K562 (cell line): ENCODE measurements at regions not wholly inside any gene's neighbourhood (a gene's known extent, or its start where the extent isn't known, plus 50 kb on each side); places are given as distances from the start of the nearest gene placed in this dataset.

Experiments
- ASH1L ChIP-seq: fragments of 450-650 bp; IDR thresholded peaks from 2 replicates; pipeline ENCODE4 v1.6.1; 2018; ENCODE audit warnings: borderline replicate concordance, mild to moderate bottlenecking, low read depth; ENCODE audit not compliant: partially characterized antibody
- BRF1 ChIP-seq: IDR thresholded peaks from 3 replicates; pipeline ENCODE4 v1.6.1; 2011; ENCODE audit warnings: borderline replicate concordance, mild to moderate bottlenecking; ENCODE audit not compliant: insufficient read length; ENCODE audit errors: extremely low read depth
- CCAR2 ChIP-seq: fragments of 200-400 bp; formaldehyde crosslinking; IDR thresholded peaks from 2 replicates; pipeline ENCODE4 v1.6.1; 2017; ENCODE audit warnings: mild to moderate bottlenecking, low read depth, low read length
- CXXC5 ChIP-seq: fragments of 250-450 bp; sonication (Bioruptor Pico); IDR thresholded peaks from 2 replicates; pipeline ENCODE4 v1.8.0; 2022; ENCODE audit warnings: inconsistent platforms, mild to moderate bottlenecking, moderate library complexity
- GTF2E2 ChIP-seq: fragments of 200-800 bp; sonication (Bioruptor generic); IDR thresholded peaks from 2 replicates; pipeline ENCODE4 v1.6.1; 2016; ENCODE audit warnings: missing genetic modification characterization, missing compliant biosample characterization
- ILK ChIP-seq: fragments of 450-650 bp; IDR thresholded peaks from 2 replicates; pipeline ENCODE4 v1.6.1; 2016; ENCODE audit warnings: missing genetic modification characterization, low read depth, mild to moderate bottlenecking, missing compliant biosample characterization, moderate library complexity, borderline replicate concordance
- MEIS2 ChIP-seq: fragments of 450-650 bp; IDR thresholded peaks from 2 replicates; pipeline ENCODE4 v1.6.1; 2014; ENCODE audit warnings: mild to moderate bottlenecking; ENCODE audit not compliant: partially characterized antibody
- NCOA2 ChIP-seq, 2 experiments: fragments of 450-650 bp; IDR thresholded peaks; 2 replicates each; pipeline ENCODE4 v1.6.1; 2018; ENCODE audit warnings: mild to moderate bottlenecking in 2 of 2, moderate library complexity in 1 of 2; ENCODE audit not compliant: partially characterized antibody in 2 of 2
- PKNOX1 ChIP-seq: fragments of 450-650 bp; IDR thresholded peaks from 2 replicates; pipeline ENCODE4 v1.6.1; 2016
- PML ChIP-seq: IDR thresholded peaks from 2 replicates; pipeline ENCODE4 v1.6.1; 2012; ENCODE audit warnings: low read length, inconsistent platforms
- PRPF4 ChIP-seq: fragments of 200-400 bp; formaldehyde crosslinking; IDR thresholded peaks from one replicate; pipeline ENCODE4 v1.6.1; 2017; ENCODE audit warnings: low read length, low read depth, mild to moderate bottlenecking; ENCODE audit not compliant: insufficient read depth, poor library complexity, severe bottlenecking
- PTTG1 ChIP-seq: fragments of 450-650 bp; IDR thresholded peaks from 2 replicates; pipeline ENCODE4 v1.6.1; 2016; ENCODE audit warnings: low read depth, mild to moderate bottlenecking, missing genetic modification characterization, missing compliant biosample characterization
- SREBF2 ChIP-seq: sonication (generic); formaldehyde crosslinking; IDR thresholded peaks from 2 replicates; pipeline ENCODE4 v1.4.0; 2020; ENCODE audit warnings: mild to moderate bottlenecking, missing genetic modification reagents
- SRSF3 ChIP-seq: fragments of 200-400 bp; formaldehyde crosslinking; IDR thresholded peaks from 2 replicates; pipeline ENCODE4 v1.6.1; 2016; ENCODE audit warnings: mild to moderate bottlenecking, low read length, moderate library complexity; ENCODE audit not compliant: insufficient read depth
- SRSF9 ChIP-seq: fragments of 200-400 bp; formaldehyde crosslinking; IDR thresholded peaks from 2 replicates; pipeline ENCODE4 v1.6.1; 2017; ENCODE audit warnings: low read depth, low read length, borderline replicate concordance
- TGIF2 ChIP-seq: sonication (generic); formaldehyde crosslinking; IDR thresholded peaks from 2 replicates; pipeline ENCODE4 v1.8.1; 2022; ENCODE audit warnings: mild to moderate bottlenecking, missing genetic modification reagents, moderate library complexity
- TRIM28 ChIP-seq: fragments of 450-650 bp; IDR thresholded peaks from 2 replicates; pipeline ENCODE4 v1.6.1; 2017
- U2AF1 ChIP-seq: fragments of 200-400 bp; formaldehyde crosslinking; optimal IDR thresholded peaks from 2 replicates; pipeline ENCODE3; 2017; ENCODE audit warnings: mild to moderate bottlenecking, low read depth, low read length, moderate library complexity
- ZEB2 ChIP-seq: fragments of 450-650 bp; IDR thresholded peaks from 2 replicates; pipeline ENCODE4 v1.6.1; 2016
- ZFP36 ChIP-seq: fragments of 150-350 bp; IDR thresholded peaks from 2 replicates; pipeline ENCODE4 v1.6.1; 2018; ENCODE audit warnings: low read length, low read depth; ENCODE audit not compliant: partially characterized antibody
- ZNF146 ChIP-seq: IDR thresholded peaks from one replicate; pipeline ENCODE4 v1.6.1; 2018; ENCODE audit warnings: missing compliant biosample characterization; ENCODE audit not compliant: unreplicated experiment
- ZNF740 ChIP-seq, 3 experiments: fragments of 200-800 bp in 1 of 3; sonication (Bioruptor generic) in 1 of 3; sonication (generic) in 1 of 3; formaldehyde crosslinking in 1 of 3; IDR thresholded peaks; 2 replicates each; pipeline versions ENCODE4 v1.6.1 to v1.8.0; 2016 to 2022; ENCODE audit warnings: mild to moderate bottlenecking in 2 of 3, missing compliant biosample characterization in 2 of 3, missing genetic modification characterization in 2 of 3, missing genetic modification reagents in 1 of 3
- TF ChIP-seq, protein P1 (sequence below): fragments of 450-650 bp; IDR thresholded peaks from 2 replicates; pipeline ENCODE4 v1.7.0; 2016; ENCODE audit warnings: borderline replicate concordance

DNA sequence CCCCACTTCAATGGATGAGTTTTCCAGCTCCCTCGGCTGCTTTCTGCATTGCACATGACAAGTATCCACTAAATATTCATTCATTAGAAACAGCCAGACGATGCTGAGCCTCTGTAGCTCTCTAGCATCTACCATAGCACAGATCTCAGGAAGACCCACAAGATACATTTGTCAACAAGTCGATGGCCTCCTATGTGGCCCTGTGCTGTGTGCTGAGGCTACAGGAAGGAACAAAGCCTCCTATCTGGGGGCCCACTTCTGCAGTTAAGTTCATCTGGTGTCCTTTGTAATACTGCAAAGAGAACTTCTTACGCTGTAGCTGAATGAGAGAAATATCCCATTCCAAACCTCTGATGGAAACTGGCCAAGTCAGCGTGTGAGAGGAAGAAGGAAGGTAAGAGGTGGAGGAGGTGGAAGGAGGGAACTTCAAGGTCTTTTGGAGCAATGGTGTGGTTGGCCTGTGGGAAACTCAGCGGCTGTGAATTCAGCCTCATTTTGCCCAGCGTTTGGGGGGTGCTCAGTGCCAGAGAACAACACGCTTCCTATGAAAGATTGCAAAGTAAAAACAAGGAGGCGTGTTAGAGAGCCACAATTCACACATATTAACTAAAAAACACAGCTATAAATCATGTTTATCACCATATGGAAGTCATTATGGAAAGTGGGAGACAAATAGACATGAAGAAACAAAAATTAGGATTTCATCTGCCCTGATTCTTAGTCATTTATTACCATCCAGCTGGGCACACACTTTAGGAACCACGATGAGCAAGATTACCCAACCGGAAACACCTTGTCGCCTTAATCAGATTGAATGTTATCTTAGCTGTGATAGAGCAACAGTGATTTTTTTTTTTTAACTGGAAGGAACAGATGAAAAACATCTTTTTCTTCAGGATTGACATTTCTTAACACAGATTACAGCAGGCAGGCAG is 62.2 kb upstream of the USP6NL start (continued):
- TF ChIP-seq ILK (tag) (no peak), CXXC5 (CRISPR knock-in tag) (no peak), NCOA2 (IDR thresholded peaks at IDR 0.05; ENCODE audit: partially characterized antibody in 2 of 2) (no peak), PTTG1 (no peak), MEIS2 (peak; percentile 64), U2AF1 (no peak), TGIF2 (no peak), ZEB2 (no peak), GTF2E2 (tag) (no peak), SREBF2 (CRISPR knock-in tag) (no peak), TRIM28 (no peak), ZNF740 (CRISPR knock-in tag; IDR thresholded peaks at IDR 0.05) (no peak), ZNF740 (tag; IDR thresholded peaks at IDR 0.05) (no peak), PKNOX1 (peak; percentile 50), ZNF146 (no peak), CCAR2 (no peak), BRF1 (no peak), SRSF3 (no peak), ASH1L (no peak), SRSF9 (no peak), PRPF4 (no peak), ZFP36 (no peak), PML (no peak)
- TF ChIP-seq, protein P1, sequence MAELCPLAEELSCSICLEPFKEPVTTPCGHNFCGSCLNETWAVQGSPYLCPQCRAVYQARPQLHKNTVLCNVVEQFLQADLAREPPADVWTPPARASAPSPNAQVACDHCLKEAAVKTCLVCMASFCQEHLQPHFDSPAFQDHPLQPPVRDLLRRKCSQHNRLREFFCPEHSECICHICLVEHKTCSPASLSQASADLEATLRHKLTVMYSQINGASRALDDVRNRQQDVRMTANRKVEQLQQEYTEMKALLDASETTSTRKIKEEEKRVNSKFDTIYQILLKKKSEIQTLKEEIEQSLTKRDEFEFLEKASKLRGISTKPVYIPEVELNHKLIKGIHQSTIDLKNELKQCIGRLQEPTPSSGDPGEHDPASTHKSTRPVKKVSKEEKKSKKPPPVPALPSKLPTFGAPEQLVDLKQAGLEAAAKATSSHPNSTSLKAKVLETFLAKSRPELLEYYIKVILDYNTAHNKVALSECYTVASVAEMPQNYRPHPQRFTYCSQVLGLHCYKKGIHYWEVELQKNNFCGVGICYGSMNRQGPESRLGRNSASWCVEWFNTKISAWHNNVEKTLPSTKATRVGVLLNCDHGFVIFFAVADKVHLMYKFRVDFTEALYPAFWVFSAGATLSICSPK: no peak
